ENCODE measurements at regions not wholly inside any gene's neighbourhood (a gene's known extent, or its start where the extent isn't known, plus 50 kb on each side); places are given as distances from the start of the nearest gene placed in this dataset.

DNA sequence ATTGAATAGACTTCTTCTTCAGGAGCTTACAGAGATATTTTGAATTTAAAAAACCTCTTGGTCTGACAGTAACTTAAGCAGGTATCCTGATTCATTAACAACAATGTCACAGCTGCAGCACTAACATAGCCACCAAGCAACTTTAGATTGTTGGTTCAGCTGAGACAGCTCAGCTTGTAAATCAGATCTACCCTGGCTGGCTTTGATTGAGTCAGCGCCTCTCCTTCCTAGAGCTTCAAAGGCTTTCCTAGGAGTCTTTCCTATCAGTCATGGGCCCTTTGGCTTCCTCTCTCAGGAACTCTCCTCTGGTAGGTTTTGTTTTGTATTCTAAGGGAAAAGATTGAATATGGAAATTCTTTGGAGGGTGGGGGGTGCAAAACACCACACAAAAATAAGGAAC lies 70.7 kb upstream of the STEAP4 start:
- TF ChIP-seq, protein P1, sequence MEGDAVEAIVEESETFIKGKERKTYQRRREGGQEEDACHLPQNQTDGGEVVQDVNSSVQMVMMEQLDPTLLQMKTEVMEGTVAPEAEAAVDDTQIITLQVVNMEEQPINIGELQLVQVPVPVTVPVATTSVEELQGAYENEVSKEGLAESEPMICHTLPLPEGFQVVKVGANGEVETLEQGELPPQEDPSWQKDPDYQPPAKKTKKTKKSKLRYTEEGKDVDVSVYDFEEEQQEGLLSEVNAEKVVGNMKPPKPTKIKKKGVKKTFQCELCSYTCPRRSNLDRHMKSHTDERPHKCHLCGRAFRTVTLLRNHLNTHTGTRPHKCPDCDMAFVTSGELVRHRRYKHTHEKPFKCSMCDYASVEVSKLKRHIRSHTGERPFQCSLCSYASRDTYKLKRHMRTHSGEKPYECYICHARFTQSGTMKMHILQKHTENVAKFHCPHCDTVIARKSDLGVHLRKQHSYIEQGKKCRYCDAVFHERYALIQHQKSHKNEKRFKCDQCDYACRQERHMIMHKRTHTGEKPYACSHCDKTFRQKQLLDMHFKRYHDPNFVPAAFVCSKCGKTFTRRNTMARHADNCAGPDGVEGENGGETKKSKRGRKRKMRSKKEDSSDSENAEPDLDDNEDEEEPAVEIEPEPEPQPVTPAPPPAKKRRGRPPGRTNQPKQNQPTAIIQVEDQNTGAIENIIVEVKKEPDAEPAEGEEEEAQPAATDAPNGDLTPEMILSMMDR (conservative IDR thresholded peaks at IDR 0.05; ENCODE audit: low read depth, low read length), result no peak
- no peak for TF ChIP-seq EZH2 (IDR thresholded peaks at IDR 0.05; ENCODE audit: low read length, unreplicated experiment)
